HepG2 (cell line): ENCODE measurements at regions not wholly inside any gene's neighbourhood (a gene's known extent, or its start where the extent isn't known, plus 50 kb on each side); places are given as distances from the start of the nearest gene placed in this dataset.

ENCODE experiments used
- ATAC-seq: fragments of 200-7000 bp; cut with Tn5 transposase; 3 replicates; pipeline ENCODE4 v1.9.1; 2020; ENCODE audit warnings: mild to moderate bottlenecking, moderate library complexity
- BruUV-seq: library from RNA; stranded (reverse); fragments of 400-500 nt; replicated peaks from 2 replicates; lab custom pipeline; 2021; lab: Mats Ljungman, UMichigan
- CTCF ChIA-PET: fragments of 300-600 bp; formaldehyde crosslinking; extraction: SDS; loops from one replicate; lab custom pipeline; 2021; ENCODE audit warnings: low total read pairs, inconsistent platforms, low intra/inter-chr PET ratio; lab: Yijun Ruan, JAX
- POLR2A ChIA-PET: fragments of 350-600 bp; sonication (Branson Sonifier 250); formaldehyde crosslinking; loops from one replicate; lab custom pipeline; 2020; ENCODE audit warnings: antibody characterized with exemption, inconsistent platforms; lab: Yijun Ruan, JAX
- DNase-seq: peaks from one replicate; pipeline ENCODE4 v3.0.0-alpha.2; 2015; ENCODE audit warnings: low spot score
- FAIRE-seq: peaks from 3 replicates; lab custom pipeline; 2011; peaks lifted over from hg19 to GRCh38; lab: Jason Lieb, UNC
- H2AFZ ChIP-seq: one replicate; pipeline ENCODE4 v1.6.1; 2011; ENCODE audit warnings: low read length, inconsistent platforms
- H3K27ac ChIP-seq: fragments of 300-600 bp; 3 replicates; pipeline ENCODE4 v1.8.0; 2011; ENCODE audit warnings: mixed run types, mild to moderate bottlenecking, mixed read lengths, low read length, inconsistent platforms; ENCODE audit not compliant: insufficient read depth; ENCODE audit errors: extremely low read length
- H3K27me3 ChIP-seq, 2 experiments: fragments of 200-600 bp in 1 of 2; 2 replicates in 1 of 2; 3 replicates in 1 of 2; pipeline versions ENCODE4 v1.6.0 to v1.8.0; 2011; ENCODE audit warnings: low read length in 2 of 2, mild to moderate bottlenecking in 2 of 2, moderate library complexity in 2 of 2, inconsistent platforms in 1 of 2; ENCODE audit not compliant: insufficient read depth in 2 of 2, control insufficient read depth in 1 of 2
- H3K36me3 ChIP-seq, 2 experiments: fragments of 200-600 bp in 1 of 2; replicated peaks in 1 of 2; 2 replicates in 1 of 2; 3 replicates in 1 of 2; pipeline versions ENCODE4 v1.5.1 to v1.8.0; 2011; ENCODE audit warnings: low read length in 2 of 2, inconsistent platforms in 1 of 2; ENCODE audit not compliant: insufficient read depth in 2 of 2, control insufficient read depth in 1 of 2
- H3K4me1 ChIP-seq: 2 replicates; pipeline ENCODE4 v1.5.1; 2012; ENCODE audit warnings: low read length, inconsistent platforms; ENCODE audit not compliant: insufficient read depth
- H3K4me2 ChIP-seq: 2 replicates; pipeline ENCODE4 v1.6.0; 2011; ENCODE audit warnings: low read depth, low read length, inconsistent platforms
- H3K4me3 ChIP-seq, 3 experiments: fragments of 200-600 bp in 1 of 3; sonication (generic), shearing (Covaris generic) in 1 of 3; replicated peaks in 1 of 3; 2 replicates each; pipeline ENCODE4 v1.5.1; 2011 to 2016; ENCODE audit warnings: low read length in 3 of 3, inconsistent platforms in 2 of 3, low read depth in 2 of 3, mild to moderate bottlenecking in 2 of 3, control low read depth in 1 of 3, mixed read lengths in 1 of 3; ENCODE audit not compliant: insufficient read depth in 1 of 3
- H3K79me2 ChIP-seq: one replicate; pipeline ENCODE4 v1.6.1; 2011; ENCODE audit warnings: low read length, inconsistent platforms; ENCODE audit not compliant: insufficient read depth
- H3K9ac ChIP-seq: 2 replicates; pipeline ENCODE4 v1.6.0; 2011; ENCODE audit warnings: mild to moderate bottlenecking, low read depth, low read length, inconsistent platforms; ENCODE audit not compliant: insufficient read depth
- H3K9me3 ChIP-seq: 2 replicates; pipeline ENCODE4 v1.5.1; 2012; ENCODE audit warnings: mild to moderate bottlenecking, low read length
- H4K20me1 ChIP-seq: 2 replicates; pipeline ENCODE4 v1.6.0; 2011; ENCODE audit warnings: inconsistent platforms, mild to moderate bottlenecking, low read length, moderate library complexity; ENCODE audit not compliant: insufficient read depth
- GATA4 ChIP-seq: sonication (generic); IDR thresholded peaks from 2 replicates; pipeline ENCODE4 v1.6.1; 2016; ENCODE audit warnings: antibody characterized with exemption, low read depth, borderline replicate concordance
- MLX ChIP-seq: IDR thresholded peaks from 2 replicates; pipeline ENCODE4 v1.6.1; 2016
- MTERF4 ChIP-seq: sonication (generic); formaldehyde crosslinking; IDR thresholded peaks from 2 replicates; pipeline ENCODE4 v1.8.0; 2023; ENCODE audit warnings: mild to moderate bottlenecking, missing genetic modification reagents
- NAIF1 ChIP-seq: sonication (generic); formaldehyde crosslinking; IDR thresholded peaks from 2 replicates; pipeline ENCODE4 v1.5.0; 2020; ENCODE audit warnings: mild to moderate bottlenecking, missing genetic modification reagents, borderline replicate concordance
- SALL1 ChIP-seq: sonication (generic); formaldehyde crosslinking; IDR thresholded peaks from 2 replicates; pipeline ENCODE4 v1.8.0; 2022; ENCODE audit warnings: mild to moderate bottlenecking, missing genetic modification reagents
- SIN3A ChIP-seq: IDR thresholded peaks from 2 replicates; pipeline ENCODE4 v1.6.1; 2011; ENCODE audit warnings: low read depth, mild to moderate bottlenecking, control low read depth, low read length, borderline replicate concordance
- SYNCRIP ChIP-seq: fragments of 200-400 bp; formaldehyde crosslinking; IDR thresholded peaks from 2 replicates; pipeline ENCODE4 v1.6.1; 2018; ENCODE audit warnings: mild to moderate bottlenecking, low read depth, low read length; ENCODE audit not compliant: insufficient read depth
- ZNF513 ChIP-seq: sonication (generic); formaldehyde crosslinking; conservative IDR thresholded peaks from 2 replicates; pipeline ENCODE4 v1.5.0; 2020; ENCODE audit warnings: missing genetic modification reagents
- ZSCAN30 ChIP-seq: sonication (generic); formaldehyde crosslinking; IDR thresholded peaks from 2 replicates; pipeline ENCODE4 v1.5.0; 2020; ENCODE audit warnings: mild to moderate bottlenecking, missing genetic modification reagents
- WGBS: methylation state at CpG from one replicate; pipeline ENCODE4 v1.1.6; 2017; ENCODE audit warnings: low lambda C conversion rate; 5-methylcytosine and 5-hydroxymethylcytosine counted together
- in situ Hi-C: cut with HindIII; loops from 2 replicates; pipeline ENCODE4 v1.10.0; 2017; ENCODE audit warnings: low pct_unique_long_range_greater_than_20kb; ENCODE audit not compliant: extremely low pct_ligation_motif_present
- intact Hi-C: fragments of 100-400 bp; cut with micrococcal nuclease; formaldehyde crosslinking; loops from one replicate; pipeline ENCODE4 v1.10.0; 2022; ENCODE audit not compliant: unreplicated experiment

GRCh38 chr2:60317844-60318243 lies 235.6 kb downstream of the BCL11A start (continued):
- TF ChIP-seq MLX, result no peak
- no peak for TF ChIP-seq GATA4
- TF ChIP-seq NAIF1 (CRISPR knock-in tag), result no peak
- TF ChIP-seq SALL1 (CRISPR knock-in tag), result no peak
- TF ChIP-seq ZNF513 (CRISPR knock-in tag), result no peak
- TF ChIP-seq ZSCAN30 (CRISPR knock-in tag), result no peak

- peak overlapping the region; percentile 14; the same call in 1 of the 2 replicates for H3K4me2 ChIP-seq
- ATAC-seq (peak; percentile 21; the same call in 1 of the 3 replicates), DNase-seq (no peak), FAIRE-seq (no peak)
- no peaks in the 10 kb centered on the region for H3K36me3 ChIP-seq
- ChIA-PET POLR2A (no interaction called here), CTCF (no interaction called here)
- no peaks in the 10 kb centered on the region for H4K20me1 ChIP-seq
- no peaks in the 10 kb centered on the region for H3K9me3 ChIP-seq
- H2AFZ ChIP-seq, result no peak overlapping the region
- in situ Hi-C loops, result no loop called here
- no peak overlapping the region for H3K27ac ChIP-seq
- H3K9ac ChIP-seq, result no peak overlapping the region
- intact Hi-C loops, result no loop called here
- 2% methylated on average over 2 of the region's 2 CpGs for WGBS
- H3K4me3 ChIP-seq, result no peak overlapping the region
- BruUV-seq, result no TSS peak
- no peaks in the 10 kb centered on the region for H3K79me2 ChIP-seq
- H3K27me3 ChIP-seq, result 0 out of 5 replicates have a peak, but pooled peaks cover 0 to 11% of the 10 kb centered on the region in 2 experiments
- TF ChIP-seq MTERF4 (CRISPR knock-in tag) (no peak), SIN3A (no peak), SYNCRIP (no peak)
- peaks cover 16% of the 10 kb centered on the region for H3K4me1 ChIP-seq
Measured at GRCh38 chr2:60317034-60317386, 236.4 kb downstream of the BCL11A start.
